ENCODE measurements at regions not wholly inside any gene's neighbourhood (a gene's known extent, or its start where the extent isn't known, plus 50 kb on each side); places are given as distances from the start of the nearest gene placed in this dataset.

- no peaks in the 10 kb centered on the region for H3K36me3 ChIP-seq
- H3K27ac ChIP-seq = no peak overlapping the region
- H3K4me3 ChIP-seq = no peak overlapping the region
- no peaks in the 10 kb centered on the region for H3K9me3 ChIP-seq (replicated peaks)
- peaks cover 3% of the 10 kb centered on the region; the same call in 1 of the 2 replicates for H3K27me3 ChIP-seq
- H3K4me1 ChIP-seq = no peaks in the 10 kb centered on the region
- no peak for DNase-seq
Measured at GRCh38 chr10:118465300-118465874, 123.3 kb upstream of the FAM204A start.

GRCh38 chr10:118463740-118464139 is 121.6 kb upstream of the FAM204A start:
- H3K36me3 ChIP-seq = no peaks in the 10 kb centered on the region
- H3K4me3 ChIP-seq = no peak overlapping the region
- no peak for DNase-seq
- H3K27me3 ChIP-seq = peaks cover 9% of the 10 kb centered on the region; the same call in 1 of the 2 replicates
- H3K27ac ChIP-seq = no peak overlapping the region
- H3K9me3 ChIP-seq (replicated peaks) = no peaks in the 10 kb centered on the region
- no peaks in the 10 kb centered on the region for H3K4me1 ChIP-seq

- no peaks in the 10 kb centered on the region for H3K36me3 ChIP-seq
- DNase-seq = no peak
- H3K4me3 ChIP-seq = no peak overlapping the region
- H3K9me3 ChIP-seq (replicated peaks) = no peaks in the 10 kb centered on the region
- H3K27me3 ChIP-seq = peaks cover 9% of the 10 kb centered on the region; the same call in 1 of the 2 replicates
- H3K27ac ChIP-seq = no peak overlapping the region
- H3K4me1 ChIP-seq = no peaks in the 10 kb centered on the region
Measured at GRCh38 chr10:118462401-118462800, 120.3 kb upstream of the FAM204A start.

GRCh38 chr10:118459642-118460193 is 117.6 kb upstream of the FAM204A start:
- H3K4me1 ChIP-seq = no peaks in the 10 kb centered on the region
- no peaks in the 10 kb centered on the region for H3K36me3 ChIP-seq
- peaks cover 9% of the 10 kb centered on the region; the same call in 1 of the 2 replicates for H3K27me3 ChIP-seq
- H3K4me3 ChIP-seq = no peak overlapping the region
- H3K9me3 ChIP-seq (replicated peaks) = no peaks in the 10 kb centered on the region
- no peak overlapping the region for H3K27ac ChIP-seq
- peak; percentile 74 to 90 for DNase-seq

GRCh38 chr10:118458957-118459641 is 117.0 kb upstream of the FAM204A start:
- no peak overlapping the region for H3K27ac ChIP-seq
- H3K4me1 ChIP-seq = no peaks in the 10 kb centered on the region
- DNase-seq = no peak
- peaks cover 10% of the 10 kb centered on the region; the same call in 1 of the 2 replicates for H3K27me3 ChIP-seq
- no peaks in the 10 kb centered on the region for H3K36me3 ChIP-seq
- no peaks in the 10 kb centered on the region for H3K9me3 ChIP-seq (replicated peaks)
- no peak overlapping the region for H3K4me3 ChIP-seq

- Histone ChIP-seq H3K27ac (no peak overlapping the region), H3K9me3 (replicated peaks) (no peaks in the 10 kb centered on the region), H3K4me3 (no peak overlapping the region), H3K4me1 (no peaks in the 10 kb centered on the region), H3K36me3 (no peaks in the 10 kb centered on the region), H3K27me3 (peaks cover 11% of the 10 kb centered on the region; the same call in 1 of the 2 replicates)
- no peak for DNase-seq
Measured at GRCh38 chr10:118457824-118458428, 115.8 kb upstream of the FAM204A start.

GRCh38 chr10:118455181-118455695 is 113.1 kb upstream of the FAM204A start:
- Histone ChIP-seq H3K9me3 (replicated peaks) (peaks cover 3% of the 10 kb centered on the region; the same call in 1 of the 2 replicates), H3K27ac (no peak overlapping the region), H3K4me3 (no peak overlapping the region), H3K27me3 (0 out of 2 replicates have a peak, but pooled peaks cover 9% of the 10 kb centered on the region), H3K4me1 (no peaks in the 10 kb centered on the region), H3K36me3 (no peaks in the 10 kb centered on the region)
- no peak for DNase-seq

- H3K9me3 ChIP-seq (replicated peaks) = peaks cover 3% of the 10 kb centered on the region; the same call in 1 of the 2 replicates
- no peak for DNase-seq
- H3K36me3 ChIP-seq = no peaks in the 10 kb centered on the region
- no peak overlapping the region for H3K27ac ChIP-seq
- H3K4me3 ChIP-seq = no peak overlapping the region
- no peaks in the 10 kb centered on the region for H3K4me1 ChIP-seq
- H3K27me3 ChIP-seq = 0 out of 2 replicates have a peak, but pooled peaks cover 6% of the 10 kb centered on the region
Measured at GRCh38 chr10:118454211-118454610, 112.1 kb upstream of the FAM204A start.

GRCh38 chr10:118452098-118452497 is 110.0 kb upstream of the FAM204A start:
- peaks cover 3% of the 10 kb centered on the region; the same call in 1 of the 2 replicates for H3K9me3 ChIP-seq (replicated peaks)
- no peaks in the 10 kb centered on the region for H3K36me3 ChIP-seq
- H3K4me3 ChIP-seq = no peak overlapping the region
- no peak for DNase-seq
- H3K27ac ChIP-seq = no peak overlapping the region
- H3K4me1 ChIP-seq = peaks cover under 1% of the 10 kb centered on the region; the same call in 1 of the 2 replicates
- 0 out of 2 replicates have a peak, but pooled peaks cover 2% of the 10 kb centered on the region for H3K27me3 ChIP-seq

GRCh38 chr10:118449521-118449920 is 107.4 kb upstream of the FAM204A start:
- H3K36me3 ChIP-seq = no peaks in the 10 kb centered on the region
- no peak for DNase-seq
- H3K4me1 ChIP-seq = peaks cover 2% of the 10 kb centered on the region; the same call in 1 of the 2 replicates
- H3K4me3 ChIP-seq = no peak overlapping the region
- peaks cover 3% of the 10 kb centered on the region; the same call in 1 of the 2 replicates for H3K9me3 ChIP-seq (replicated peaks)
- H3K27ac ChIP-seq = no peak overlapping the region
- H3K27me3 ChIP-seq = 0 out of 2 replicates have a peak, but pooled peaks cover 2% of the 10 kb centered on the region

GRCh38 chr10:118448744-118449143 is 106.6 kb upstream of the FAM204A start:
- H3K27ac ChIP-seq = no peak overlapping the region
- H3K4me3 ChIP-seq = no peak overlapping the region
- DNase-seq = no peak

GRCh38 chr10:118447478-118448270 is 105.5 kb upstream of the FAM204A start:
- Histone ChIP-seq H3K4me1 (peaks cover 2% of the 10 kb centered on the region; the same call in 1 of the 2 replicates), H3K36me3 (no peaks in the 10 kb centered on the region), H3K27me3 (no peaks in the 10 kb centered on the region), H3K4me3 (no peak overlapping the region), H3K9me3 (replicated peaks) (peaks cover 3% of the 10 kb centered on the region; the same call in 1 of the 2 replicates), H3K27ac (no peak overlapping the region)
- peak; percentile 73 to 75 for DNase-seq

More at GRCh38 chr10:118448744-118449143, 106.6 kb upstream of the FAM204A start:
- Histone ChIP-seq H3K9me3 (replicated peaks) (peaks cover 3% of the 10 kb centered on the region; the same call in 1 of the 2 replicates), H3K27me3 (no peaks in the 10 kb centered on the region), H3K4me1 (peaks cover 2% of the 10 kb centered on the region; the same call in 1 of the 2 replicates), H3K36me3 (no peaks in the 10 kb centered on the region)

GRCh38 chr10:118445535-118445934 is 103.4 kb upstream of the FAM204A start:
- DNase-seq = no peak
- no peaks in the 10 kb centered on the region for H3K27me3 ChIP-seq

GRCh38 chr10:118444069-118444468 is 101.9 kb upstream of the FAM204A start:
- DNase-seq = peak in 1 of 2 experiments; percentile 60
- Histone ChIP-seq H3K27me3 (no peaks in the 10 kb centered on the region), H3K9me3 (replicated peaks) (no peaks in the 10 kb centered on the region), H3K4me3 (no peak overlapping the region), H3K27ac (no peak overlapping the region), H3K36me3 (no peaks in the 10 kb centered on the region), H3K4me1 (peaks cover 2% of the 10 kb centered on the region; the same call in 1 of the 2 replicates)

More at GRCh38 chr10:118445535-118445934, 103.4 kb upstream of the FAM204A start:
- Histone ChIP-seq H3K4me1 (peaks cover 2% of the 10 kb centered on the region; the same call in 1 of the 2 replicates), H3K9me3 (replicated peaks) (no peaks in the 10 kb centered on the region), H3K4me3 (no peak overlapping the region), H3K27ac (no peak overlapping the region), H3K36me3 (no peaks in the 10 kb centered on the region)
